Activated CD4-positive, alpha-beta T cell treated with anti-CD3 and anti-CD28 coated beads for 24 hours (primary cell): ENCODE measurements at regions not wholly inside any gene's neighbourhood (a gene's known extent, or its start where the extent isn't known, plus 50 kb on each side); places are given as distances from the start of the nearest gene placed in this dataset.

Experiments used
- DNase-seq, 2 donors: peaks; one replicate each; pipeline ENCODE4 v3.0.0-alpha.2; 2020; ENCODE audit warnings: low read depth in 2 of 2

DNA sequence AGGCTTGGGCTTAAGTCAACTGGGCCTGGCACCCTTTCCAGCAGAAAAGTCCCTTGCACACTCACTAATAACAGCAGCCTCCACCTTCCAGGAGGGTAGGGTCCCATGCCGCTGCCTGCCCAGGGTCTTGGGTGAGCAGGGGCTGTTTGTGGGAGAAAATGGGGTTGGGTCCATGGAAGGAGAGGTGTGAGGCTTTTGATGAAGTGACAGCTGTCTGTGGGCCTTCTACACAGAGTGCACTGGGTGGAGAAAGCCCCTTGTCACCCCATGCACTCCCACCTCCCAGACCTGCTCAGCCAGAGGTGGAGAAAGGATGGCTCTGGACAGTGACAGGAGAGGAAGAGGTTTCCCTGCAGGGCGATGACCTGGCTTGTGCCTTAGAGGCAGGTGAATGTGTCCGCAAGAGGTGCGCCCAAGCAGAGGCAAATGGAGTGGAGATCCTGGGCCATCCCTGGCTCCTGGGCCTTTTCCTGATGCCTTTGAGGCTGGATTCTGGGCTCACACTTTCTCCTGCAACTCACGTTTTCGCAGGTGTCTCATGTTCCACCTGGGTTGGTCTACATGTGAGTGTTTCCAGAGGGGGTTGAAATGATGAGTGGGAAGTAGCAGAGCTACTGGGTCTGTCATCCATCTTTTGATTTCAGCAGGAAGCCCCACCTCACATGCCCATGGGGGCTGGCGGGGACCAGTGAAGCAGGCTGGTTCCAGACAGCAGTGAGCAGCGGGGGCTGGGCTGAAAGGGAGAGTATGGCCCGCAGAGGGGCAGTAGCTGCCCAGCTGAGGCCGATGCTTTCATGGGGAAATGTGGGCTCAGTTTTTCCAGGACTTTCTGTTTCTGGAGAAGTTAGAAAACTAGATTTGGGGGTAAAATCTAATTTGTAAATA lies 85.2 kb upstream of the PRR23E start:
- DNase-seq = no peak

GRCh38 chr3:127108796-127109195 lies 84.1 kb upstream of the PRR23E start:
- DNase-seq = no peak

GRCh38 chr3:127110982-127111693 lies 81.8 kb upstream of the PRR23E start:
- no peak for DNase-seq

- DNase-seq = no peak
Measured at GRCh38 chr3:127112796-127113570, 79.9 kb upstream of the PRR23E start.

- no peak for DNase-seq
Measured at GRCh38 chr3:127113571-127113891, 79.4 kb upstream of the PRR23E start.

- no peak for DNase-seq
Measured at GRCh38 chr3:127114337-127115070, 78.4 kb upstream of the PRR23E start.

GRCh38 chr3:127115691-127116351 lies 77.1 kb upstream of the PRR23E start:
- DNase-seq = no peak

- no peak for DNase-seq
Measured at GRCh38 chr3:127118366-127118765, 74.6 kb upstream of the PRR23E start.

DNA sequence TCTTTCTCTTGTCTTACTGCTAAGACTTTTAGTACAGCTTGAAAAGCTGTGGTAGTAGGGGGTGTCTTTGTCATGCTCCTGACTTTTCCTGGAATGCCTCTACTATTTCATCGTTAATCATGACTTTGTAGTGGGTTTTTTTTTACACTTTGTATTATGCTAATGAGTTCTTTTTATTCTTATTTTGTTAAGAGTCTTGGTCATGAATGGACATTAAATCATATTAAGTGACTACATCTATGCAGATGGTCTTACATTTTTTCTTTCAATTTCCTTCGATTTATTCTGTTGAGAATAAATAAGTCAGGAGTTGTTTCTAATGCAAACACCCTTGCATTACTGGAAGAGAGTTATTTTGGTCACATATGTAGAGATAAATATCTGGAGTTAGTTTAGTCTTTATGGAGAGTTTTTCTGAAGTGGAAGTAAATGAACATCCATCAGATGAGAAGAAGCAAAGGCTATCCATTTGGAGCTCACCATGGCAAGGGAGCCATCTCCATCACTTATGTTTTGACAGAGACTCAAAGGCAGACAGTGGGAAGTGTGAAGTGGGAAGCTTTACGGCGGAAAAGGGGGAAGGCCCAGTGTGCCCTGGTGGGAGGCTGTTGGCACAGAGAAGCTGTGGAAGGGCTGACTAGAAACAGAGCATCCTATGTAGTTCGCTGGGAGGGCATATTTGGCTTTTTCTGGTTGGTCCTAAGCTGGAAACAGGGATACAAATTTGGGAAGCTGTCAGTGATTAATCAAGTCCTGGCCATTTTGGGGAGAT lies 73.1 kb upstream of the PRR23E start:
- no peak for DNase-seq

- DNase-seq = no peak
Measured at GRCh38 chr3:127120851-127121647, 71.9 kb upstream of the PRR23E start.

DNA sequence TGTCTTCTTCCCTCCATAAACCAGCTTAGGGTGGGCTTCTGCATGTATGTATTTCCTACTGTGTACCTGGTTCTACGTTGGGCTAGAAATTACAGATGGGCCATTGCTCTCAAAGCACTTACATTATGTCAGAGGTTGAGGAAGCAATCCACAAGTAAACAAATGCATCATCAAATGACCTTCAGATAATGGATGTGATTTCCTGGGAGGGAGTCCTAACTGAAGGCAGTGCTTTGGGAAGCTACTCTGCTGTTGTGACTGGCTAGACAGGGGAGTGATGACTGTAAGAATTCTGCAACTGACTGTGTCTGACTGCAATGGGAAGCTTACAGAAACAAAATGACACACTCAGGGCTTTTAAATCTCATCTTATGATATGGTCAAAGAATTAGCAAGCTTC lies 71.0 kb upstream of the PRR23E start:
- DNase-seq = no peak

- DNase-seq = no peak
Measured at GRCh38 chr3:127123533-127123932, 69.4 kb upstream of the PRR23E start.

- no peak for DNase-seq
Measured at GRCh38 chr3:127124120-127124519, 68.8 kb upstream of the PRR23E start.

- DNase-seq = no peak
Measured at GRCh38 chr3:127131424-127132170, 61.3 kb upstream of the PRR23E start.

DNA sequence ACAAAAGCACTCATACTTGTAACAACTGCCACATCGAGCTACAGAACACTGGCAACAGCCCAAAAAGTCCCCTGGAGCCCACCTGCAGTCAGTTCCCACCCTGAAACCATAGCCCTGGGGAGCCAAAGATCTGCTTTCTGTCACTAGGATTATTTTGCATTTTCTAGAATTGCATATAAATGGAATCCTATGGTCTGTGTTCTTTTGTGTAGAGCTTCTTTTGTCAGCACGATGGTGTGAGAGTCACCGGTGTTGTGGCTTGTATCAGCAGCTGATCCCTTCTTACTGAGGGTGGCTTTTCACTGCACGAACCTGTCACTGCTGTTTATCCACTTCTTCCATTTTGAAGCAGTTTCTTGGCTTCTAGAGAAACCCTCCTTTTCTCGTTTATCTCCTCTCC lies 60.1 kb upstream of the PRR23E start:
- DNase-seq = no peak

- DNase-seq = no peak
Measured at GRCh38 chr3:127133971-127134370, 59.0 kb upstream of the PRR23E start.

- DNase-seq = no peak
Measured at GRCh38 chr3:127134466-127134865, 58.5 kb upstream of the PRR23E start.

GRCh38 chr3:127134887-127135240 lies 58.1 kb upstream of the PRR23E start:
- DNase-seq = no peak
